Stimulated activated CD4-positive, alpha-beta T cell treated with anti-CD3 and anti-CD28 coated beads, TNF-alpha, amount 100 ng/mL, for 48 hours (primary cell): ENCODE measurements at regions not wholly inside any gene's neighbourhood (a gene's known extent, or its start where the extent isn't known, plus 50 kb on each side); places are given as distances from the start of the nearest gene placed in this dataset.

Experiments
- DNase-seq, 3 donors: peaks; one replicate each; pipeline ENCODE4 v3.0.0-alpha.2; 2020; ENCODE audit warnings: low read depth in 3 of 3

DNA sequence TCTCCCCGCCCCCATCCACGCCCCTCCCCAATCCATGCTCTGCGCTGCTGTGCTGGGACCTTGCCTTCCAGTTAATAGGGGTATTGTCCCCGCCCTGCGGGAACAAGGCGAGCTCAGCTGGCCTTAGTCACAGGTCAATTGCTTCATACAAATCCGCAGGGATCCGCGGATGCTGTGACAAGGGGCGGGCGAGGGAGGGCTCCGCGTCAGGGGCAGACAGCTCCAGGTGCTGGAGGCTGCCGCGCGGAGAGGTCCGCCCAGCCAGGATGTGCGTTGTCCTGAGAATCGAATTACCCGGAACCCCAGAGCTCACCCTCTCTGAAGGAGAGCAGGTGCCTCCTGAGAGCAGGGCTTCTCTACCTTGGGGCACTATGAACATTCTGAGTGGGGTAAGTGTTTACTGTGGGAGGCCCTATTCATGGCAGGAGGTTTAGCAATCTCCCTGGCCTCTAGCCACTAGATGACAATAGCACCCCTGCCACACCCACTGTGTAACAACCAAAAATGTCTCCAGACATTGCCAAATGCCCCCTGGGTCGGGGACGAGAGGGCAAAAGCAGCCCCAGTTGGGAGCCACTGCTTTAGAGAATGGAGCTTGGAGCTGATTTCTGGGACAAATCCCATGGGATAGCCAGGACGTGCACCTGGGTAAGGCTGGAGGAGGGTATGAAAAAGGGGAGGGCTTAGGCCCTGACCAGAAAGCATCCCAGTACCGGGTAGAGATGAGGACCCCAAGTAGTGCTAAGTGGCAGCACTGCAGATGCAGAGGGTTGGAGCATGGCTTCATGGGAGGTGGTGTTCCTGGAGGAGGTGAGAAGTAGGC lies 138.2 kb downstream of the CYLD start:
- DNase-seq = no peak

DNA sequence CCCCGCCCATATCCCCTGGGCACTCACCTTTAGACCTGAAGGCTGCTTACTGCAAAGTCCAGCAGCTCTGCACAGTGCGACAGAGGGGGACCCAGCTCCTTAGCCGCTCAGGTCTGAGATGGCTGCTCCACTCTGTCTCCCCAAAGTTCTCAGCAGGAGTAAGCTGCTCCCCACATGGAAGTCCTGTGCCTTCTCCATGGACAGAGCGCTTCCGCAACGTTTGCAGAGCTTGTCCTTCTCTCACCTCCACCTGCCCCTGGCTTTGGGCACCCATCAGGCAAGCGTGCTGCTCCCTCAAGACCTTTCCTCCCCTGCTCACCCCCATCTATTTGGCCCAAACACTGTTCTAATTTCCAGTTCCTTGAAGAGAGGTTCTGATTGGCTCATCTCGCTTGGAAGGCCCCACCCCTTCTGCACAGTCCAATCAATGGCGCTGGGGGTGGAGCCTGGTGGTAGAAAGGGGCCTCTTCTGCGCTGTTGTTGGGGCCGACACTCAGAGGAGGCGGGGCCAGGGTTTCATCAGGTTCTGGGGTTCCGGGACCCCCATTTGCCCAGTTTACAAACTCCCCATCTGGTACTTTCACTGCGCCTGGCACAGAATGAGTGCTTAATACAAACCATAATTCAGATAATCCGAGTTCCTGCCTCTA lies 137.2 kb downstream of the CYLD start:
- no peak for DNase-seq

DNA sequence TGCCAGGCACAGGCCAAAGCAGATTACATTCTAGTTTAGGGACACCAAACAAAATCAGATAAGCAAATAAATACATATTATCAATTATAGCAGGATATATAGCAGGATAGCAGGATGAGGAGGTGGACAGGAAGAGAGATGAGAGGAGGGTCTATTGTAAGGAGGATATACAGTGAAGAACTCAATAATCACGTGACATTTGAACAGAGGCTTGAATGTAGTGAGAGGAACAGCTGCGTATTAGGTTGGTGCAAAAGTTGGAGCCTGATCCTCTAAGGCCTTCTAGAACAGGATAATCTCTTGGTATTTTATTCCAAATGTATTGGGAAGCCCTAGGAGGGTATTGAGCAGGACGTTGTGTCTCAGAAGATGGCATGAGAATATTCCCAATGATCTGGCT lies 136.7 kb downstream of the CYLD start:
- DNase-seq = no peak

DNA sequence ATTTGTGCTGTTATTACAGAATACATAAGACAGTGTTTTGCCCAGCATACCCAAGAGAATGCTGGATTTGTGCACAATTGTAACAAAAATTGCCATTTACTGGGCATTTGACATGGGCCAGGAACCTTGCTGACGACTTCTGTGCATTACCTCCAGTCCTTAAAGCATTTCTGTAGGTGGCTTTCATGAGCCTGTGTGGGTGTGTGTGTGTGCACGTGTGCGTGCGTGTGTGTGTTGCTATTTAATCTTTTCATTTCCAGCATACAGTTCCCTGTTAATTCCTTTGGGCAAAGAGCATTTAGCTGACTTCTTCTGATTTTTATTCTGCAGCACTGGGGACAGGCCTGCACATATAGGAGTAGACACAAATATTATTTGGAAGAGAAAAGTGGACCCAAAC lies 134.4 kb downstream of the CYLD start:
- no peak for DNase-seq

DNA sequence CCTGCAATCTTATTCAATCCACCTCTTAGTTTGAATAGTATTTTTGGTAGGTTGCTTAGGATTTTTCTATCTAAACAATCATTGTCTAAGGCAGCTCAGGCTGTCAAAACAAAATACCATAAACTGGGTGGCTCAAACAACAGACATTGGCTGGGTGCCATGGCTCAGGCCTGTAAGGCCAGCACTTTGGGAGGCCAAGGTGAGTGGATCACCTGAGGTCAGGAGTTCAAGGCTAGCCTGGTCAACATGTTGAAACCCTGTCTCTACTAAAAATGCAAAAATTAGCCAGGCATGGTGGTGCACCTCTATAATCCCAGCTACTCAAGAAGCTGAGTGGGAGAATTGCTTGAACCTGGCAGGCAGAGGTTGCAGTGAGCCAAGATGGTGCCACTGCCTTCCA lies 126.7 kb downstream of the CYLD start:
- DNase-seq = no peak

DNA sequence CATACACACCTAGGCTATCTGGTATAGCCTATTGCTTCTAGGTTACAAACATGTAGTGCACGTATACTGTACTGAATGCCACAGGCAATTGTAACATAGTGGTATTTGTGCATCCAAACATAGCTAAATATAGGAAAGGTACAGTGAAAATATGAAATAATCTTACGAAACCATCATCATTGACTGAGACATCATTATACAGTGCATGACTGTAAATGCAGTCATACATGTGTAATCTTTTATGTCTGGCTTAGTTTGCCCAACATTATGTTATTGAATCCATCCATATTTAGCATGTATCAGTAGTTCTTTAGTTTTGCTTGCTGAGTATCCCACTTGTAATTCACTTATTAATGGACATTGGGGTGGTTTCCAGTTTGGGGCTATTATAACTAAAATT lies 124.9 kb downstream of the CYLD start:
- DNase-seq = no peak

DNA sequence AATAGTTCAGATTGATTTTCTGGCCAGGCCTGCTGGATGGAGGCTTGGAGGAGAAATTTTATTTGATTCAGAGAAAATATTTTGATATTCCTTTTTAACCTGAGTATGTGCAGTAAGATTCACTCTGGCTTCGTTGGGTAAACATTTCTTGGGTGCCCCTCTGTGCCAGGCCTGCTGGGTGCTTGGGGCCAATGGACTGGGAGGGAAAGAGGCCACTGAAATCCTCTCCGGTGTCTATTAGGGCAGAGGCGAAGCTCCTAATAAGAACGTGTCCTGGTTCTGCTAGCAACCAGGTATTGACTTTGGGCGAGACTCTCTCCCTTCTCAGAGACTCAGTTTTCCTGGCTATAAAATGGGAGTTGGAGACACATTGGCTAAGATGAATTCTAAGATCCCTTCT lies 122.5 kb downstream of the CYLD start:
- no peak for DNase-seq

DNA sequence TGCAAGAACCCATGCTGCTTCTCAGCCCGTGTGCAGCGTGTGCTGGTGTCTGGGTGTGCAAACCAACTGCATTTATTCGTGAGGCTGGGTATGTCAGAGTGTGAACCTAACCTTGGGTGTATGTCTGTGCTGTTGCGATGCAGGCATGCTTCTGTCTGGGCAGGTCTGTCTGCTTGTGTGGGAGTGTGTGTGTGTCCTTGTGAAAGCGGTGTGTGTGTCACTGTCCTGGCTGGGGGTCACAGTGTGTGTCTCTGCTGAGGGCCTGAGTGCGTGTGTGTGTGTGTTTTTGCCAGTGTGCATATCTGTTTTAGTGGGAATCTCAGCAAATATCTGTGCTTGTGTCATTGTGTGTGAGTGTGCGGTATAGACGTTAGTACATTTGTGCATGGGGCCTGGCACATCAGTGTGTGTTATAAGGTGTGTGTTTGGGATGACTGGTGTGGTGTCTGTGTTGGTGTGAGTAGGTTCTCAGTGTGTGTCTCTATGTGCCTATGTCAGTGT lies 121.8 kb downstream of the CYLD start:
- DNase-seq = no peak

DNA sequence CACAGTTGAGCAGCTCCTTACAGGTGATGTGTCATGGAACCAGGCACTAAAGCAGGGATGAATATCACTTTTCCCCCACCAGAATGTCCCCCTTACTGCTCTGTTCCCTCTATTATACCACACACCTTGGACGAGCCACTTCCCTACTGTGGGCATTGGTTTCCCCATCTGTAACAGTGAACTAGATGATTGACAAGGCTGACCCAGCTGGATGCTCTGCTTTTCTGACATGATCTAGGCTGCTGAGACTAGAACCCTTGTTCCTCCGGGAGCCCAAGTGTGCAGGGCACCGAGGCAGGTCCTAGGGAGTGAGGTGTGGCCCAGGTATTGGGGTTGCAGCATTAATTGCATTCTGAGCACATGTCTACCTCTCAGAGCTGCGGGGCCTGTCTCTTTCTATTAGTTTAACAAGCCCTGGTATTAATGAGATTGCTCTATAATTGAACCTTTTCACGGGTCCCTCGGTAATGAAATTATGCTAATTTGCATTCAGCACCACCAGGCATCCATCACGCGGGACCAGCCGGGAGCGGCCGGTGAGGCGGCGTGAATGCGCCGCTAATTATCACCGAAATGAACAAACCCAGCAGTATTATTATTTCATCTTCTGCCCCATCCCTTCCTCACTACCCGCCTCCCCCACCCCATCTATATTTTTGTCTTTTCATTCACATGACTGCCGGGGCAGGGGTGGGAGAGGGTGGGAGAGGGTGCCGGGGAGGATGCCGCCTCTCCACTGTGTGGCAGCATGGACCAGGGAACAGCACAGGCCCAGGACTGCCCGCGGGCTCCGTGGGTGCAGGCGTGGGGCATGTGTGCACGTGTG lies 121.1 kb downstream of the CYLD start:
- no peak for DNase-seq

DNA sequence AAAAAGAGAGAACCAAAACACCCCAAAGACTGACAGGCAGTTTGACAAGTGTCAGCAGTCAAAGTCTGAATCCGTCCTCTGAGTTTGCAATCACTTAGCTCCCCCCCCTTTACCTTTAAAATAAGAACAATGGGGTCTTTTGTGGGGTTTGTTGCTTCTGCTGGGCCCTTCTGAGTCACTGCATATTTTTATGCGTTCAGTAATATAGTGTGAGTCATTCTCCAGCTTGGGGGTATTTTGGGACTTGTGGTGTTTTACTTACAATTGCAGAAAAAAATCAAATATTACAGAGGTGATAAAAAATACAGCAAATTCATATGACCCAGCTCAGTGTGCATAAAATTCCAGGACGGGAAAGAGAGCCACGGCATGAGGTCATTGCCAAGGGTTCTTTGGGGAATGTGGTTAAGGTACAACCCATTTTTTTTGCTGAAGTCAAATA lies 120.1 kb downstream of the CYLD start:
- DNase-seq = no peak

DNA sequence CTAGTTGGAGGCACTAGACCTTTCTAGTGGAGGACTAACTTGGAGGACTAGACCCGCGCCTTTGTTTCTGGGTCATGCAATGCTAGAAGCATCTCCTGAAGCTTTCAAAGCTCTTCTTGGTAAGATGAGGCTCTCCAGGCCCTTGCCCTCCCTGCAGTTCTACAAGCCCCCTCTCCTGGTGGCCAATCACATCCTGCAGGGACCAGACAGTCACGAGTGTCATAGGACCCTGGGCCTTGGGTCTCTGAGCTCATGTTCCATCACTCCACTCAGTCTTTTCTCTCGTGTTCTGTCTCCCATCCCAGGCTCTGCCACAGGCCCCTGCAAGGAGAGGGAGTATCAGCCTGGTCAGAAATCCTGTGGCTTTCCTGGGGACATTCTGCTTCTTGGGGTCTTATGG lies 119.6 kb downstream of the CYLD start:
- DNase-seq = no peak

DNA sequence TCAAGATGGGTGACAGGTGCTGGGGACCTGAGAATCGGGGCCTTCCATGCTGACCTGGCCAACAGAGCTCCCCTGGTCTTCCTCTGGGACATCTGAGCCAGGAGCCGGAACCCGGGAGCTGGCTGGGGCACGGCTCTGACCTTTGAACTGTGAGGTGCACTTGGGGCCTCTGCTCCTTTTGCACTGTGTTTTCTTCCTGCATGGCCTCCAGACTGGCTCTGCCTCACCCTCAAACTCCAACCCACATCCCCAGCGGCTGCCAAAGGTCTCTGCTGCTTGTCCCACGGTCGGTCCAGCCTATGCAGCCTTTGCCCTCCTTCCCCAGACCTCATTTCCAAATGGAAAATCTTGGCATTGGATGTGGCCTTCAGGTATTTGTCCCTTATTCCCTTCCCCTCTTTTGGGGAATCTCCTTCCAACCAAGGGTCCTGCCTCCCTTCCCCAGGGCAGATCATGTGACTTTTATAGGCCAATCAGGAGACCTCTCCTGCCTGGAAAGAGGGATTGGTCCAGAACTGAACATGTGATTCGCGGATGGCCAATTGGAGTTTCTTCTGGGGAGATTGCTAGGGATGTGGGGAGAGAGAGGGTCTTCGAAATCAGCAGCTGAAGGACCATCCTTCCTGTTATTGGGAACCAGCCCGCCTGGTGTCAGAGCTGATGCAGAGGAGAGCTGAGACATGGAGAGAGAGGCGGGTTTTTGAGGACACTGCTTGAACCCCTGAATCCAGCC lies 117.9 kb downstream of the CYLD start:
- no peak for DNase-seq

DNA sequence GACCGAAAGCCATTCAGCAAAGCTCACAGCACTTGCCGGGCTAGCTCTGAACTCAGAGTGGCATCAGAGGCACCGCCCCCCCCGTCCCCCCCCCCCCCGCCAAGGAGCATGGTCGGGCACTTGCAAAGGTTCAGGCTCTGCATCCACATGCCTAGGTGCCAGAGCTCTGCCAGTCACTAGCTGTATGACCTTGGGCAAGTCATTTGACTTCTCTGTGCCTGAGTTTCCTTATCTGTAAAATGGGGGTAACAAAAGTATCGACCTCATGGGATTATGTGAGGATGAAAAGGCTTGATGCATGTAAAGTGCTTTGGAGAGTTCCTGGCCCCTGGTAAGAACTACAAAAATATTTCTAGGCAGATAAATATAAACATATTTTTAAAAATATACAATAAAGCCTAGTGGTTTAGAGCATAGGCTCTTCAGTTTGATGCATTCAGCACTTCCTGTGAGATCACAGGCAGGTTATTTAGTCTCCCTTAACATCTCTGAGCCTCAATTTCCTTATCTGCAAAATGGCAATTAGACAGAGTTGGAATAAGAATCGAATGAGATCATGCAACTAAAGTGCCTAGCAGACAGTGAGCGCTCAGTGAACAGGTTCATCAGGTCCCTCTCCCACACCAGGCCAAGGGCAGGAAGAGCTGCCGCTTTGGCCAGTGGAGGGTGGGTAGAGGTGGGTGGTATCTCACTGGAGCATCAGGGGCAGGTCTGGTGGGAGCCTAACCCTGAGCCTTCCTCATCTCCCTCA lies 117.2 kb downstream of the CYLD start:
- no peak for DNase-seq

DNA sequence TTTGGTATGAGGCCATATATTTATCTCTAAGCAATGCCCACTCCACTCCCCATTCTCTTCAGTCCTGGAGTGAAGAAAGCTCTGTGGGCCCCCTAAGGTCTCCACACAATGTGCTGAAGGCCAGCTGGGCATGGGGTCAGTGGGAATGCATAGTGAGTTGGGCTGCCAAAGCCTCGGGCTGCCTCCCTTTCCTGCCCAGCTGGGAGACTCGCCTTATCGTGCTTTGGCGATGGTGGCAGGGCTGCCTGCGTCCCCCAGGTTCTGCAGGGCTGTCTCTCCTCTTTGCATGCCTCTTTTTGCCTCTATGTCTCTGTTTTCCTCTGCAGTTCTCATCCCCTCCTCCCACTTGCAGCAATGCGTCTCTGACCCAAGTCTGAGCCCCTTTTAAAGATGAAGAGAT lies 116.5 kb downstream of the CYLD start:
- DNase-seq = no peak

DNA sequence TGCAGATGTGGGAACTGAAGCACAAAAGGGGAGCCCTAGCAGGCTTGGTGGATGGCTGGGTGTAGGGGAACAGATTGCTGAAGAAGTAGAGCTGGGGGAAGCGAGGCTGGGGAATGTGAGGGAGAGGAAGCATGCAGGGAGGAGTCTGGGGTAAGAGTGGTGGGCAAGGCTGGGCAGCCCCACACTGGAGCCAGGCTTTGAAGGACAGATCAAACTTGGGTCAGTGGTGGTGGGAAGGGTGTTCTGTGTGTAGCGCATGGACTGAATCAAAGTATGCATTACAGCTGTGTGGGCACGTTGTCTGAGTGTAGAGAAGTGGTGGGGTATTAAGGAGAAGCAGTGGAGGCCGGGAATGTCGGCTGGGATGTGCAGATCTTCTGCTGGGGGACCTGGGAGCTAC lies 116.0 kb downstream of the CYLD start:
- no peak for DNase-seq

DNA sequence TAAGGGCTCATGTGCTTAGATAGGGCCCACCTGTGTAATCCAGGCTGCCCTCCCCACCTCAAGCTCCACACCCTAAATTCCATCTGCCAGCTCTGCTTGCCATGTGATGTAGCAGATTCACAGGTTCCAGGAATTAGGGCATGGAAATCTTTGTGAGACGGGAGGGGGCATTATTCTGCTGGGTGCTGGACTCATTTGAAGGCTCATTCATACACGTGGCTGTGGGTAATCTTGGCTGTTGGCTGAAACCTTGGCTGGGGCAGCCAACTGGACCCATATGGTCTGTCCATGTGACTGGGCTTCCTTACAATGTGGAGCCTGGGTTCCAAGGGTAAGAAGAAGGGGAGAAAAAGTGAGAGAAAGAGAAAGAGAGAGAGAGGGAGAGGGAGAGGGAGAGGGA lies 115.1 kb downstream of the CYLD start:
- no peak for DNase-seq

DNA sequence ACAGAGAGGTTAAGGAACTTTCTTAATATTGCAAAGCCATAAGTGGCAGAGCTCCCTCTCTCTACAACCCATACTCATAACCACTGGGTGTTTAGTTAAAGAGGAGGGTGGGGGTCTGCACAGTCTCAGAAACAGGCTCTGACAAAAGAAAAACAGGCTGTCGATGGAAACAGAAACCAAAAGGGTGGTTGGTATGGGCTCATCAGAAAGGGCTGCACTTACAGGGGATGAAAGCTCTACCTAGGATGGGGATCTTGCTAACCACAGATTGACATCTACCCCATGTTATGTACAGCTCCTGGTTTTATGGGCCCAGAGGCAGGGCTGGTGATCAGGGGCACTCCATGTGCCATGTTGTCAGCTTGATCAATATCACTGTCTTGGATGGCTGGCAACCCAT lies 111.4 kb downstream of the CYLD start:
- DNase-seq = no peak
